ENCODE measurements at regions not wholly inside any gene's neighbourhood (a gene's known extent, or its start where the extent isn't known, plus 50 kb on each side); places are given as distances from the start of the nearest gene placed in this dataset.

DNA sequence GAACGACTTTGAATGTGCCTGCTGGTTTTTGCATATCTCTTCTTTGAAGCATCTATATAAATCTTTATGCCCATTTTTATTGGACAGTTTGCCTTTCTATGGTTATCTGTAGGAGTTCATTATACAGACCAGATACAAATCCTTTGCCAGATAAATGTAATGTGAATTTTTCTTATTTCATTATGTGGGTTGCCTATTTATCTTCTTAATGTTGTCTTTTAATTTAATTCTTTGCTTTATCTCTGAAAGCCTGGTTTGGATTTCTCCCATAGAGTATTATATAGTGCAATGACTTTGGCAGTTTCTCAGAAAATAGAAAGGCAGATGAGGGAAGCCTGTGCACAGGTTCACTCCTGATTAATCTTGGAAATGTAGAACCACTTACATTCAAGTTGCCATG is 1025.1 kb downstream of the GRM8 start:
- Histone ChIP-seq H3K9me3 (ENCODE audit: control insufficient read depth, insufficient read depth, low read length) (0 out of 2 replicates have a peak, but pooled peaks cover 5% of the 10 kb centered on the region), H3K27me3 (ENCODE audit: control insufficient read depth, low read length) (no peaks in the 10 kb centered on the region), H3K4me3 (ENCODE audit: low read length) (no peak overlapping the region), H4K20me1 (ENCODE audit: control insufficient read depth, insufficient read depth, low read depth, low read length) (no peaks in the 10 kb centered on the region), H3K27ac (ENCODE audit: low read depth, low read length) (no peak overlapping the region), H3F3A (ENCODE audit: control insufficient read depth, insufficient read depth) (no peaks in the 10 kb centered on the region), H3K79me2 (ENCODE audit: control insufficient read depth, low read length) (no peaks in the 10 kb centered on the region), H3K4me1 (ENCODE audit: control insufficient read depth, low read length) (no peaks in the 10 kb centered on the region), H3K9me2 (replicated peaks; ENCODE audit: control insufficient read depth, low read length) (no peaks in the 10 kb centered on the region), H3K36me3 (ENCODE audit: control insufficient read depth, low read length) (no peaks in the 10 kb centered on the region), H3K4me2 (ENCODE audit: low read length) (no peak overlapping the region)
- TF ChIP-seq EZH2phosphoT487 (IDR thresholded peaks at IDR 0.05; ENCODE audit: borderline replicate concordance, low read length) = no peak
- TF ChIP-seq, protein P1, sequence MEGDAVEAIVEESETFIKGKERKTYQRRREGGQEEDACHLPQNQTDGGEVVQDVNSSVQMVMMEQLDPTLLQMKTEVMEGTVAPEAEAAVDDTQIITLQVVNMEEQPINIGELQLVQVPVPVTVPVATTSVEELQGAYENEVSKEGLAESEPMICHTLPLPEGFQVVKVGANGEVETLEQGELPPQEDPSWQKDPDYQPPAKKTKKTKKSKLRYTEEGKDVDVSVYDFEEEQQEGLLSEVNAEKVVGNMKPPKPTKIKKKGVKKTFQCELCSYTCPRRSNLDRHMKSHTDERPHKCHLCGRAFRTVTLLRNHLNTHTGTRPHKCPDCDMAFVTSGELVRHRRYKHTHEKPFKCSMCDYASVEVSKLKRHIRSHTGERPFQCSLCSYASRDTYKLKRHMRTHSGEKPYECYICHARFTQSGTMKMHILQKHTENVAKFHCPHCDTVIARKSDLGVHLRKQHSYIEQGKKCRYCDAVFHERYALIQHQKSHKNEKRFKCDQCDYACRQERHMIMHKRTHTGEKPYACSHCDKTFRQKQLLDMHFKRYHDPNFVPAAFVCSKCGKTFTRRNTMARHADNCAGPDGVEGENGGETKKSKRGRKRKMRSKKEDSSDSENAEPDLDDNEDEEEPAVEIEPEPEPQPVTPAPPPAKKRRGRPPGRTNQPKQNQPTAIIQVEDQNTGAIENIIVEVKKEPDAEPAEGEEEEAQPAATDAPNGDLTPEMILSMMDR (IDR thresholded peaks at IDR 0.05; ENCODE audit: low read depth, low read length, poor library complexity, severe bottlenecking) = no peak

- H3K9me3 ChIP-seq (ENCODE audit: control insufficient read depth, insufficient read depth, low read length) = 0 out of 2 replicates have a peak, but pooled peaks cover 5% of the 10 kb centered on the region
Measured at GRCh38 chr7:126227055-126227454, 1025.7 kb downstream of the GRM8 start.

DNA sequence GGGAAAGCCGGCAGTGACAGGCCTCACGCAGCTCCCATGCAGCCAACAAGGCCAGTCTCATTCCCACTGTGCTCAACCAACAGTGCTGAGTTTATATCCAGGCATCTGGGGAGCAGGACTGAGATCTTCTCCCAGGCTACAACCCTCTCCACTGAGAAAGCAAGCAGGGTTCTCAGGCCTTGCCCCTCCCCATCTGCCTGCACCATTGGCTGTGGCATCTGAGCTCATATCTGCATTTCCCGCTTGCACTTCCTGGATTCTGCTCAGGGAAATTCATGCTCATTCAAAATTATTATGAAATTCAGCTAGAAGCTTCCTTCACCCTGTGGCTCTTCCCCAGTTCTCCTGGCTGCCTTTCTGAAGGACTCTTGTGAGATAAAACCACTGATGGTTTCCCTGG is 1029.0 kb downstream of the GRM8 start:
- Histone ChIP-seq H4K20me1 (ENCODE audit: control insufficient read depth, insufficient read depth, low read depth, low read length) (no peaks in the 10 kb centered on the region), H3F3A (ENCODE audit: control insufficient read depth, insufficient read depth) (no peaks in the 10 kb centered on the region), H3K27me3 (ENCODE audit: control insufficient read depth, low read length) (no peaks in the 10 kb centered on the region), H3K79me2 (ENCODE audit: control insufficient read depth, low read length) (no peaks in the 10 kb centered on the region), H3K4me3 (ENCODE audit: low read length) (no peak overlapping the region), H3K4me1 (ENCODE audit: control insufficient read depth, low read length) (no peaks in the 10 kb centered on the region), H3K9me2 (replicated peaks; ENCODE audit: control insufficient read depth, low read length) (no peaks in the 10 kb centered on the region), H3K36me3 (ENCODE audit: control insufficient read depth, low read length) (no peaks in the 10 kb centered on the region), H3K27ac (ENCODE audit: low read depth, low read length) (no peak overlapping the region), H3K4me2 (ENCODE audit: low read length) (no peak overlapping the region), H3K9me3 (ENCODE audit: control insufficient read depth, insufficient read depth, low read length) (0 out of 2 replicates have a peak, but pooled peaks cover 5% of the 10 kb centered on the region)
- TF ChIP-seq, protein P1 (IDR thresholded peaks at IDR 0.05; ENCODE audit: low read depth, low read length, poor library complexity, severe bottlenecking) = no peak
- TF ChIP-seq EZH2phosphoT487 (IDR thresholded peaks at IDR 0.05; ENCODE audit: borderline replicate concordance, low read length) = no peak

More at GRCh38 chr7:126227055-126227454, 1025.7 kb downstream of the GRM8 start:
- no peaks in the 10 kb centered on the region for H3K27me3 ChIP-seq (ENCODE audit: control insufficient read depth, low read length)
- no peaks in the 10 kb centered on the region for H4K20me1 ChIP-seq (ENCODE audit: control insufficient read depth, insufficient read depth, low read depth, low read length)
- H3K36me3 ChIP-seq (ENCODE audit: control insufficient read depth, low read length) = no peaks in the 10 kb centered on the region
- H3F3A ChIP-seq (ENCODE audit: control insufficient read depth, insufficient read depth) = no peaks in the 10 kb centered on the region
- no peaks in the 10 kb centered on the region for H3K79me2 ChIP-seq (ENCODE audit: control insufficient read depth, low read length)
- no peak overlapping the region for H3K4me2 ChIP-seq (ENCODE audit: low read length)
- H3K4me1 ChIP-seq (ENCODE audit: control insufficient read depth, low read length) = no peaks in the 10 kb centered on the region
- no peak overlapping the region for H3K4me3 ChIP-seq (ENCODE audit: low read length)
- no peak overlapping the region for H3K27ac ChIP-seq (ENCODE audit: low read depth, low read length)
- no peaks in the 10 kb centered on the region for H3K9me2 ChIP-seq (replicated peaks; ENCODE audit: control insufficient read depth, low read length)
- no peak for TF ChIP-seq EZH2phosphoT487 (IDR thresholded peaks at IDR 0.05; ENCODE audit: borderline replicate concordance, low read length)
- TF ChIP-seq, protein P1 (IDR thresholded peaks at IDR 0.05; ENCODE audit: low read depth, low read length, poor library complexity, severe bottlenecking) = no peak

Measured in DOHH2 (cell line).